ENCODE measurements at regions not wholly inside any gene's neighbourhood (a gene's known extent, or its start where the extent isn't known, plus 50 kb on each side); places are given as distances from the start of the nearest gene placed in this dataset.
"Not testable (repeated sequence)": the region's sequence is repeated elsewhere in the genome, so short reads cannot be mapped to it uniquely, and the experiment has no call there.

- no peak for DNase-seq
Observed at GRCh38 chr4:141290771-141291170, 70.1 kb downstream of the ZNF330 start.

GRCh38 chr4:141294306-141294705, 73.6 kb downstream of the ZNF330 start:
- DNase-seq = no peak

DNA sequence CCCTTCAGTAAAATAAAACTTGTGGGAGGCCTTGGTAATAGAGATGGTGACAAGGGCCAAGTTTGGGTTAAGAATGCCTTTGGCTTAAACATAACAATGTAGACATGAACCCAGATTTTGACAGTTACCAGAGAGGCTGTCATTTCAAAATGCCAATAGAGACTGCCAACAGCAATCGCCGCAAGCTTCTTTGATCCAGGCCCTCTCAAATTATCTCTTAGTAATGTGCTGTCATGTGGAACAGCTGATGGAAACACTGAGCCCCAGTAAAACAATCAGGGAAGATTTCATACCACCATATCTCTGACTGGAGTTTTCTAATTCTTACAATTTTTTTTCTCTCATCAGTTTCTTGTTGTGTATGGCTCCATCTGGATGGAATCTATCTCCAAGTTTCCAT, 80.5 kb downstream of the ZNF330 start:
- no peak for DNase-seq

GRCh38 chr4:141302924-141303323, 82.2 kb downstream of the ZNF330 start:
- no peak for DNase-seq

DNA sequence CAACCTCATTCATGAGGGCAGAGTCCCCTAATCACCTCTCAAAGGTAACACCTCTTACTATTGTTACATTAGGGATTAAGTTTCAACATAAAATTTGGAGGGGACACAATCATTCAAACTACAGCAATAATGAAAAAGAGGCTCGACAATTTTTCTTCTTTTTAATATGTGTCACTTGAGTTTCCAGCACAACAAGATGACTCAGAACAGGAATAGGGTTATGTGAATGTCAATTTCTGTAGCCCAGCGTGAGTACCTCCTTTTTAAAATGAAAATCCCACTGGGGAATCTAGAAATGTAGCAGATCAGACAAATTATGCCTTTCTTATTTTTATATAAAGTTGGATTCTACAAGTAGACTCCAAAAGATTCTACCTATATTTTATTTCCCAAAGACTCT, 83.7 kb downstream of the ZNF330 start:
- DNase-seq = no peak

- DNase-seq = no peak
Observed at GRCh38 chr4:141306331-141306730, 85.6 kb downstream of the ZNF330 start.

GRCh38 chr4:141307241-141307689, 86.6 kb downstream of the ZNF330 start:
- peak; percentile 8 for DNase-seq

- DNase-seq = no peak
Observed at GRCh38 chr4:141309874-141310273, 89.2 kb downstream of the ZNF330 start.

DNA sequence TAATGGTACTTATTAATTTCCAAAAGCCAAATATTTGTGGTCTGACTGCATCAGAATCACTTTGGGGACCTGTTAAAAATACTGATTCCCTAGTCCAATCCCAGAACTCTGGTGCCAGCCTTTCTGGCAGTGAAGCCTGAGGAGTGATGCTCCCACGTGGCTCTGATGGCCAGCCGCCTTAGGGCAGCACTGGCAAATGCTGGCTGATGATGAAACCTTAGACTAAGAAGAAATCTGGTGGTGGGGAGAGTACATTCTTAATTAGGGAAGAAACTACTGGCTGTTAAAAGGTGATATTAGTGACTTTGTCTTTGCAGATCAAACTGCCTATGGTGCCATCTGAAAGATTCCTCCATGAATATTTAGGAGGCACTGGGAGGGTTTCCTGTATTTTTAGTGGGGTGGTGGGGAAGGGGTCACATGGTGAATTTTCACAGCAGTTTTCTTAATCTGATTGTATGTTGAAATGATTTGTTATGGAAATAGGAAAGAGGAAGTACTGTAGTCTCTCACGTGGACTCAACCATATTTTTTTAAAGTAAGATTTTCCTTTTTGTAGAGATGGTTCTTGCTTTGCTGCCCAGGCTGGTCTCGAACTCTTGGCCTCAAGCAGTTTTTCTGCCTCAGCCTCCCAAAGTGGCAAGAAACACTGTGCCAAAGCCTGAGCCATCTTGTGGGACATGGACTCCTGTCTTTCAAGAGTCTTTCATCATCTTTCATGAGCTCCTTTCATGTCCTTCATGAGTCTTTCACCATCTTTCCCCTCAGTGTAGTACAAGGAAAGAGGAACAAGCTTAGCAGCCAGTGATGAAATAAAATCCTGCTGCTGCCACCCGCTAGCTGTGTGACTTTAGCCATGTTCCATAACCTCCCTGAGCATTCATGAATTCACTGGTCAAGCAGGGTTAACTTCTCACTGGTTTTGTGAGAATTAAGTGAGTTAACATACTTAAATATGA, 90.8 kb downstream of the ZNF330 start:
- no peak for DNase-seq

GRCh38 chr4:141314627-141315026, 93.9 kb downstream of the ZNF330 start:
- DNase-seq = no peak

DNA sequence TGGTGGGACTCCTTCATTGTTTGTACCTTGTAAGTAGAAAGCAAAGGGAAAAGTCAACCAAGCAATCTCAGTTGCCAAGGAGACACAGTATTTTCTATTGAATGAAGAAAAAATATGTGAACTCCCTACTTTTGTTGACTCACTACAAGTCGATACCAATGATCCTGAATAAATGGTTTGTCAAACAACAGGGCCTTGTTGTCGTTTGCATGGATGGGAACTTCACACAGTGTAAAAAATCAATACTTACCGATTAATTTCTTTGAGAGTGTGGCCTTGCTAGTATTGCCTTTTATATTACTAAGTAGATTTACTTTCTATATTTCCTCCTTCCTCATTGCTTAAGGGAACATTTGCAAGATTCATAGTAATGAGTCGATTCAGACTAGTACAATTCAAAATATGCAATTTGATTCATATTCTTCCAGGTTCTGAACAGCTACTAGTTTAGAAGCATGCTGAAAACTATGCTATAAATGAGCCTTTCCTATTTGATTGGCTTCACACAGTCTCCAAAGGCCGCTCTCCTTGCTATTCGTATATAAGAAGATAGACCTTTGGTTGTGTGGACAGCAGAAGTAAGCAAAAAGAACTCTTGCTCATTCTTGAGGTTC, 108.0 kb downstream of the ZNF330 start:
- no peak for DNase-seq

GRCh38 chr4:141329174-141329569, 108.5 kb downstream of the ZNF330 start:
- no peak for DNase-seq

GRCh38 chr4:141330616-141331015, 109.9 kb downstream of the ZNF330 start:
- no peak for DNase-seq

GRCh38 chr4:141331534-141332358, 111.1 kb downstream of the ZNF330 start:
- no peak for DNase-seq

- not testable (repeated sequence) for DNase-seq
Observed at GRCh38 chr4:141332359-141333181, 111.9 kb downstream of the ZNF330 start.

DNA sequence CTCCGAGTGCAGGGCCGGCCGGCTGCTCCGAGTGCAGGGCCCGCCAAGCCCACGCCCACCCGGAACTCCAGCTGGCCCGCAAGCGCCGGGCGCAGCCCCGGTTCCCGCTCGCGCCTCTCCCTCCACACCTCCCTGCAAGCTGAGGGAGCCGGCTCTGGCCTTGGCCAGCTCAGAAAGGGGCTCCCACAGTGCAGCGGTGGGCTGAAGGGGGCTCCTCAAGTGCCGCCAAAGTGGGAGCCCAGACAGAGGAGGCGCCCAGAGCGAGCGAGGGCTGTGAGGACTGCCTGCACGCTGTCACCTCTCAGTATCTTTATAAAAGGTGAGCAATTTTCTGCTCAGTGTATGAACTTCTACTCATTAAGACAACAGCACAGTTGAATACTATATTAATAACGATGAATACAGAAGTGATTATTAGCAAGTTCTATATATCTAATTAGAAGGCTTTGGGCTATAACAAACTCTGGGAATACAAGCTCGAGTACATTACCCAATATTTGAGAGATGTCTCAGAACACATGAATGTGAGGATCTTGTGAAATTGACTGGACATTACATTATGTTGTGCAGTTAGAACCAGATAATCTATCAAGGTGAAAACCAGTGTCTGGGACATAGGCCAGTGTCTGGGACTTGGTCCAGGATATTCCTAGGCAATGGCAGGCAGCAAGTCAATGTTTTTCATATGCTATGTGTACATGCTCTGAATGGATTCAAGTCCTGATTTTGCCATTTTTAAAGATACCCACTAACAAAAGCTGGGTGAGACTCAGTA, 112.9 kb downstream of the ZNF330 start:
- not testable (repeated sequence) for DNase-seq

- DNase-seq = no peak
Observed at GRCh38 chr4:141335166-141335565, 114.5 kb downstream of the ZNF330 start.

DNA sequence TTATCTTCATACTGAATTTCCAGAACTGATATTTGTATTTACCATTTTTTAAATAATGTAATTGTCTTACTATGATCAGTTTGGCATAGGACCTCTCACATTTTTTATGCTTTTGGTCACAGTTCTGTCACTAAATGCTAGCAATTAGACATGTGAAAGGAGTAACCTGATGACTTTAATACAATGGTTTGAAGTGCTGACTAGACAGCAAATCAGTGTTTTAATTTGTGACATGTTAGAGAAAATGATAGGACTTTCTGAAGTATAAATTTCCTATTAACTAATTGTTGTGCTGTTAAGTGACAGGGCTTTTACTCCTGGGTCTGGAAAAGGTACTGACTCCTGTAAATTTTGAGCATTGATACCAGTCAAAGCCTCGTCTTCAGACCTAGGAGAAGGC, 117.5 kb downstream of the ZNF330 start:
- no peak for DNase-seq

DNA sequence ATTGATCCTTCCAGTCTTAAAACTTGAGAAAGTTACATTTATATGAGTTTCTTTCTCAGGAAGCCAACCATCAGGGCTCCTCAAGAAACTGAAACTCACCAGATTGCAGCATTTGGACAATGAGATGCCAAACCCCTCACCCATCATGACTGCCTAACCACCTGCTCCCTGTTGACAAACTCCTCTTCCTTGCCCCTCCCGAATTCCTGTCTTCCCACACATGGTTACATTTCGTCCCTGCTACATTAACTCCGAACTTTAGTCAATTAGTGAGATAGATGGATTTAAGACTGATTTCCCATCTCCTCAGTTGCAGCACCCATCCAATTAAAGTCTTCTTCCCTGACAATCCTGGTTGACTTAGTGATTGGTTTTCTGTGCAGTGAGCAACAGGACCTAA, 118.7 kb downstream of the ZNF330 start:
- DNase-seq = no peak

DNA sequence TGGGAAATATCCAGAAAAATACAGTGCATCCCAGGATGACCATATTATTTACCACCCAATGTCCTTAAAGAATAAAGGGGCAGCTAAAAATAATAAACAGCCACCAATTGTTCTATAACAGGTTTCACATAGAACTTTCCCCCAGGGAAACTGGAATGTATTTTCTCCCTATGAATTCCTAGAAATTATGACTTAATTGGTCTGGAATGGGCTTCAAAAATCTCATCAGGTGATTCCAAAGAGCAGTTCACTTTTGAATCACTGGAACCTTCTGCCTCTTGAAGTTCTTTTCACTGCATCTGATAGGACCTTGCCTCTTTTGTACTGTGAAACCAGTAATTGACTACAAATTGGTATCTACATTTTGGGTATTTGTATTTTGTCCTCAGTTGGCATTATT, 119.3 kb downstream of the ZNF330 start:
- no peak for DNase-seq

DNA sequence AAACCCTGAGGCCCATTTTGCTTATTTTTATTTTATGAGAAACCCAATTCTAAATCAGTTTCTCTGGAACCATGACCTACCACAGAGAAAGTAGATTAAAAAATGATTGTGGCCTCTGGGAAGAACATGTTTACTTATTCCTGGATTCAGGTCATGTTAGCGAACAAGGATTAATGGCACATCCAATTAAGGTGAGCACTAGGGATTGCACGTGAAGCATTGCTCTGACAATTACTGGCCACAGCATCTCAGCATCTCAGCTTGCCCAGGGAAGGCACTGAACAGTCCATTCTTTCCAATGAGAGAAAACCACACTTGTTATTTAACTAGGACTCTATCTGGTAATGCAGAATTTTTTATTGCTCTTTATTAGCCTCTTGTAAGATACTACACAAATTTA, 119.8 kb downstream of the ZNF330 start:
- DNase-seq = no peak

Measured in occipital lobe (tissue), 1 donor.